Liver (tissue), 8 donors: ENCODE measurements at regions not wholly inside any gene's neighbourhood (a gene's known extent, or its start where the extent isn't known, plus 50 kb on each side); places are given as distances from the start of the nearest gene placed in this dataset.
"Not testable (repeated sequence)": the region's sequence is repeated elsewhere in the genome, so short reads cannot be mapped to it uniquely, and the experiment has no call there.

Experiments used
- DNase-seq: peaks from one replicate; pipeline ENCODE4 v3.0.0-alpha.2; 2017; ENCODE audit warnings: low spot score
- H3K27ac ChIP-seq, 2 donors: one replicate each; pipeline ENCODE4 v1.7.0; 2013; ENCODE audit warnings: inconsistent platforms in 2 of 2, low read length in 2 of 2, control low read depth in 1 of 2, low read depth in 1 of 2, mild to moderate bottlenecking in 1 of 2
- H3K27me3 ChIP-seq, 4 donors: one replicate each; pipeline versions ENCODE4 v1.6.1 to v1.7.0; 2013; ENCODE audit warnings: low read length in 3 of 4, inconsistent platforms in 1 of 4, mild to moderate bottlenecking in 1 of 4, moderate library complexity in 1 of 4; ENCODE audit not compliant: control insufficient read depth in 4 of 4, insufficient read depth in 4 of 4
- H3K36me3 ChIP-seq, 4 donors: one replicate each; pipeline versions ENCODE4 v1.6.1 to v1.7.0; 2013; ENCODE audit warnings: low read length in 3 of 4, mild to moderate bottlenecking in 3 of 4, low read depth in 1 of 4, moderate library complexity in 1 of 4; ENCODE audit not compliant: control insufficient read depth in 4 of 4, insufficient read depth in 3 of 4
- H3K4me1 ChIP-seq, 4 donors: one replicate each; pipeline versions ENCODE4 v1.6.1 to v1.7.0; 2013; ENCODE audit warnings: low read length in 3 of 4, mild to moderate bottlenecking in 3 of 4, moderate library complexity in 1 of 4; ENCODE audit not compliant: control insufficient read depth in 4 of 4, insufficient read depth in 4 of 4
- H3K4me3 ChIP-seq, 3 donors: one replicate each; pipeline versions ENCODE4 v1.6.1 to v1.7.0; 2013; ENCODE audit warnings: low read length in 3 of 3, control low read depth in 1 of 3, low read depth in 1 of 3, mild to moderate bottlenecking in 1 of 3
- H3K9ac ChIP-seq, 2 donors: one replicate each; pipeline ENCODE4 v1.7.0; 2013; ENCODE audit warnings: low read length in 2 of 2, mild to moderate bottlenecking in 2 of 2, moderate library complexity in 2 of 2, control low read depth in 1 of 2, low read depth in 1 of 2
- H3K9me3 ChIP-seq, 4 donors: one replicate each; pipeline versions ENCODE4 v1.6.1 to v1.7.0; 2013; ENCODE audit warnings: low read length in 3 of 4; ENCODE audit not compliant: control insufficient read depth in 4 of 4
- ATF3 ChIP-seq: IDR thresholded peaks from 2 replicates; pipeline ENCODE4 v1.6.1; 2016; ENCODE audit warnings: antibody characterized with exemption
- EGR1 ChIP-seq, 2 donors: IDR thresholded peaks; 2 replicates each; pipeline ENCODE4 v1.6.1; 2016 to 2018; ENCODE audit warnings: antibody characterized with exemption in 2 of 2, low read depth in 2 of 2
- FOXA1 ChIP-seq: IDR thresholded peaks from 2 replicates; pipeline ENCODE4 v1.6.1; 2016; ENCODE audit warnings: antibody characterized with exemption
- FOXA2 ChIP-seq: IDR thresholded peaks from 2 replicates; pipeline ENCODE4 v1.6.1; 2016; ENCODE audit warnings: antibody characterized with exemption
- GABPA ChIP-seq, 2 donors: IDR thresholded peaks in 1 of 2; conservative IDR thresholded peaks in 1 of 2; 2 replicates each; pipeline ENCODE4 v1.6.1; 2016; ENCODE audit warnings: antibody characterized with exemption in 2 of 2, mild to moderate bottlenecking in 1 of 2, moderate library complexity in 1 of 2
- HNF4A ChIP-seq, 2 donors: conservative IDR thresholded peaks; 2 replicates each; pipeline ENCODE4 v1.6.1; 2016; ENCODE audit warnings: antibody characterized with exemption in 2 of 2, mild to moderate bottlenecking in 2 of 2
- HNF4G ChIP-seq: IDR thresholded peaks from 2 replicates; pipeline ENCODE4 v1.6.1; 2016; ENCODE audit warnings: antibody characterized with exemption
- JUND ChIP-seq, 2 donors: IDR thresholded peaks; 2 replicates each; pipeline ENCODE4 v1.6.1; 2016; ENCODE audit warnings: antibody characterized with exemption in 2 of 2
- MAX ChIP-seq: IDR thresholded peaks from 2 replicates; pipeline ENCODE4 v1.6.1; 2016; ENCODE audit warnings: antibody characterized with exemption
- NR2F2 ChIP-seq: IDR thresholded peaks from 2 replicates; pipeline ENCODE4 v1.6.1; 2016; ENCODE audit warnings: antibody characterized with exemption
- RAD21 ChIP-seq, 2 donors: IDR thresholded peaks; 2 replicates each; pipeline ENCODE4 v1.6.1; 2016; ENCODE audit warnings: antibody characterized with exemption in 2 of 2, mild to moderate bottlenecking in 2 of 2
- RXRA ChIP-seq, 2 donors: IDR thresholded peaks; 2 replicates each; pipeline ENCODE4 v1.6.1; 2017 to 2018; ENCODE audit warnings: antibody characterized with exemption in 2 of 2, mild to moderate bottlenecking in 1 of 2
- SP1 ChIP-seq: IDR thresholded peaks from 2 replicates; pipeline ENCODE4 v1.6.1; 2018; ENCODE audit warnings: antibody characterized with exemption, mild to moderate bottlenecking
- TAF1 ChIP-seq: conservative IDR thresholded peaks from 2 replicates; pipeline ENCODE4 v1.6.1; 2016; ENCODE audit warnings: antibody characterized with exemption, mild to moderate bottlenecking
- YY1 ChIP-seq: IDR thresholded peaks from 2 replicates; pipeline ENCODE4 v1.6.1; 2016; ENCODE audit warnings: antibody characterized with exemption, mild to moderate bottlenecking
- ZBTB33 ChIP-seq: IDR thresholded peaks from 2 replicates; pipeline ENCODE4 v1.6.1; 2016; ENCODE audit warnings: antibody characterized with exemption
- WGBS: extraction: QIAGEN DNeasy Blood & Tissue Kit; methylation state at CpG from one replicate; pipeline ENCODE4 v1.1.7; 2013; 5-methylcytosine and 5-hydroxymethylcytosine counted together
- TF ChIP-seq, protein P1 (sequence below): fragments of 150-350 bp; IDR thresholded peaks from 2 replicates; pipeline ENCODE4 v1.5.1; 2017; ENCODE audit warnings: improper control_type of control experiment, low read depth, low read length; ENCODE audit not compliant: missing input control
- TF ChIP-seq, protein P2 (sequence below): IDR thresholded peaks from 2 replicates; pipeline ENCODE4 v1.6.1; 2016; ENCODE audit warnings: antibody characterized with exemption, mild to moderate bottlenecking
- donor health status: healthy.
- donor health status: healthy.
- donor health status: healthy.
- donor health status: healthy.
- donor health status: healthy.

DNA sequence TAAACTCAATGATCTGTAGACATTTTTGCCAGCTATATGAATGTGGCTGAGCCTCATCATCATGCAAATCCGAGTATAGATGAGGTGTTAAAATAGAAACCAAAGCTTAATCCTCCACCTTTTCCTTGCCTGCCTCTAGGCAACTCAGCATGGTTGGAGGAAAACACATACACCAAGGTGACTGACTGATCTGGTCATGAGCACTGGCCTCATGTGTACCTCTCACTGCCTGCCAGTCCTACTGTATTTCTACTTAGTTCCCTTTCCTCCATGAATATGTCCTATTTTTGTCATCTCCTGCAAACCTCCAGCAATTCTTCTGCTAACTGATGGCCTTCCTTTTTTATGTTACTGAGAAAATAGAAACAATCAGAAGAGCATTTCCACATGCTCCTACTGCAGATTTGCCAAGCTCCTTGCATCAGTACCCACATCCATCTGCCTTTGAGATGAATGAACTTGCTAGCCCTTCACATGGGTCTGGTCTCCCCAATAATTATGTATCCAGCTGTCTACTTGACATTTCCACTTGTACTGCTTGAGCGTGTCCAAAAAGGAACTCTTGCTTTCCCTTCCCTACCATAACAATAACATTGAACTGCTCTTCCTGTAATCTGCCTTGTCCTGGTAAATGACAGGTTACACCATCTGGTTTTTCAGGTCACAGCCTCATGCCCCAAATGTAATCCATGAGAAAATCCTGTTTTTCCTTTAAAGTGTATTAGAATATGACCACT, 90.1 kb upstream of the GARIN1A start:
- WGBS = 89% methylated on average over 2 of the region's 2 CpGs
- not testable (repeated sequence) for H3K9ac ChIP-seq, DNase-seq, H3K27ac ChIP-seq, H3K4me1 ChIP-seq, H3K4me3 ChIP-seq, H3K27me3 ChIP-seq, H3K9me3 ChIP-seq
- H3K36me3 ChIP-seq = peaks cover 0 to 13% (median 4%) of the 10 kb centered on the region in 4 donors

GRCh38 chr7:128586715-128587114, 85.4 kb upstream of the GARIN1A start:
- not testable (repeated sequence) for H3K36me3 ChIP-seq, H3K9ac ChIP-seq, H3K27ac ChIP-seq, DNase-seq, H3K9me3 ChIP-seq, H3K4me1 ChIP-seq, H3K27me3 ChIP-seq, H3K4me3 ChIP-seq

DNA sequence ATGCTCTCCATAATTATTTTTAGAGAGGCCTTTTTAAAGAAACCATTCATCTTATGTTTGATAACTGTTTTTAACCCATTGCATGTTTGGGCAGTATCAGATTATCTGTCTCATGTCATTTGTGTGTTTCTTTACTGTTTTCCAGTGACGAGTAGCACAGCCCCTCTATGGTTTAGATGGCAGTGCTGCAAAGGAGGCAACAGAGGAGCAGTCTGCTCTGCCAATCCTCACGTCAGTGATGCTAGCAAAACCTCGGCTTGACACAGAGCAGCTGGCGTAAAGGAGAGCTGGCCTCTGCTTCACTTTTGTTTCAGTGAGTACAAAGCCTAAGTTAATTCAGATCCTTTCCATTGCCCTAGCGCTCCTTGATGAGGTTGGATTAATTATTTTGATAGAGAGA, 80.4 kb upstream of the GARIN1A start:
- H3K9ac ChIP-seq = no peak overlapping the region
- DNase-seq = no peak
- H3K27ac ChIP-seq = no peak overlapping the region
- no peaks in the 10 kb centered on the region for H3K27me3 ChIP-seq
- WGBS = 95% methylated on average over 5 of the region's 5 CpGs
- no peaks in the 10 kb centered on the region for H3K9me3 ChIP-seq
- TF ChIP-seq NR2F2 = no peak
- TF ChIP-seq HNF4A (conservative IDR thresholded peaks at IDR 0.05) = no peak
- no peak for TF ChIP-seq FOXA2
- TF ChIP-seq, protein P1, sequence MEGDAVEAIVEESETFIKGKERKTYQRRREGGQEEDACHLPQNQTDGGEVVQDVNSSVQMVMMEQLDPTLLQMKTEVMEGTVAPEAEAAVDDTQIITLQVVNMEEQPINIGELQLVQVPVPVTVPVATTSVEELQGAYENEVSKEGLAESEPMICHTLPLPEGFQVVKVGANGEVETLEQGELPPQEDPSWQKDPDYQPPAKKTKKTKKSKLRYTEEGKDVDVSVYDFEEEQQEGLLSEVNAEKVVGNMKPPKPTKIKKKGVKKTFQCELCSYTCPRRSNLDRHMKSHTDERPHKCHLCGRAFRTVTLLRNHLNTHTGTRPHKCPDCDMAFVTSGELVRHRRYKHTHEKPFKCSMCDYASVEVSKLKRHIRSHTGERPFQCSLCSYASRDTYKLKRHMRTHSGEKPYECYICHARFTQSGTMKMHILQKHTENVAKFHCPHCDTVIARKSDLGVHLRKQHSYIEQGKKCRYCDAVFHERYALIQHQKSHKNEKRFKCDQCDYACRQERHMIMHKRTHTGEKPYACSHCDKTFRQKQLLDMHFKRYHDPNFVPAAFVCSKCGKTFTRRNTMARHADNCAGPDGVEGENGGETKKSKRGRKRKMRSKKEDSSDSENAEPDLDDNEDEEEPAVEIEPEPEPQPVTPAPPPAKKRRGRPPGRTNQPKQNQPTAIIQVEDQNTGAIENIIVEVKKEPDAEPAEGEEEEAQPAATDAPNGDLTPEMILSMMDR = no peak
- TF ChIP-seq GABPA (IDR thresholded peaks at IDR 0.05 in 1 of 2, conservative IDR thresholded peaks at IDR 0.05 in 1 of 2) = no peak
- no peak for TF ChIP-seq ATF3
- TF ChIP-seq MAX = no peak
- TF ChIP-seq RXRA (IDR thresholded peaks at IDR 0.05) = no peak
- TF ChIP-seq SP1 = no peak
- no peak for TF ChIP-seq TAF1
- no peak for TF ChIP-seq YY1
- TF ChIP-seq JUND (IDR thresholded peaks at IDR 0.05) = no peak
- no peak for TF ChIP-seq ZBTB33
- no peak for TF ChIP-seq EGR1 (IDR thresholded peaks at IDR 0.05; ENCODE audit: low read depth in 2 of 2)
- no peak for TF ChIP-seq RAD21 (IDR thresholded peaks at IDR 0.05)
- TF ChIP-seq, protein P2, sequence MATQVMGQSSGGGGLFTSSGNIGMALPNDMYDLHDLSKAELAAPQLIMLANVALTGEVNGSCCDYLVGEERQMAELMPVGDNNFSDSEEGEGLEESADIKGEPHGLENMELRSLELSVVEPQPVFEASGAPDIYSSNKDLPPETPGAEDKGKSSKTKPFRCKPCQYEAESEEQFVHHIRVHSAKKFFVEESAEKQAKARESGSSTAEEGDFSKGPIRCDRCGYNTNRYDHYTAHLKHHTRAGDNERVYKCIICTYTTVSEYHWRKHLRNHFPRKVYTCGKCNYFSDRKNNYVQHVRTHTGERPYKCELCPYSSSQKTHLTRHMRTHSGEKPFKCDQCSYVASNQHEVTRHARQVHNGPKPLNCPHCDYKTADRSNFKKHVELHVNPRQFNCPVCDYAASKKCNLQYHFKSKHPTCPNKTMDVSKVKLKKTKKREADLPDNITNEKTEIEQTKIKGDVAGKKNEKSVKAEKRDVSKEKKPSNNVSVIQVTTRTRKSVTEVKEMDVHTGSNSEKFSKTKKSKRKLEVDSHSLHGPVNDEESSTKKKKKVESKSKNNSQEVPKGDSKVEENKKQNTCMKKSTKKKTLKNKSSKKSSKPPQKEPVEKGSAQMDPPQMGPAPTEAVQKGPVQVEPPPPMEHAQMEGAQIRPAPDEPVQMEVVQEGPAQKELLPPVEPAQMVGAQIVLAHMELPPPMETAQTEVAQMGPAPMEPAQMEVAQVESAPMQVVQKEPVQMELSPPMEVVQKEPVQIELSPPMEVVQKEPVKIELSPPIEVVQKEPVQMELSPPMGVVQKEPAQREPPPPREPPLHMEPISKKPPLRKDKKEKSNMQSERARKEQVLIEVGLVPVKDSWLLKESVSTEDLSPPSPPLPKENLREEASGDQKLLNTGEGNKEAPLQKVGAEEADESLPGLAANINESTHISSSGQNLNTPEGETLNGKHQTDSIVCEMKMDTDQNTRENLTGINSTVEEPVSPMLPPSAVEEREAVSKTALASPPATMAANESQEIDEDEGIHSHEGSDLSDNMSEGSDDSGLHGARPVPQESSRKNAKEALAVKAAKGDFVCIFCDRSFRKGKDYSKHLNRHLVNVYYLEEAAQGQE = no peak
- TF ChIP-seq FOXA1 = no peak
- no peak for TF ChIP-seq HNF4G
- H3K4me1 ChIP-seq = no peaks in the 10 kb centered on the region
- H3K36me3 ChIP-seq = peaks cover 2 to 20% (median 10%) of the 10 kb centered on the region in 4 donors
- H3K4me3 ChIP-seq = no peak overlapping the region

GRCh38 chr7:128592209-128592608, 79.9 kb upstream of the GARIN1A start:
- not testable (repeated sequence) for H3K27me3 ChIP-seq, DNase-seq, H3K4me3 ChIP-seq, H3K9me3 ChIP-seq, H3K9ac ChIP-seq, H3K4me1 ChIP-seq, H3K27ac ChIP-seq
- WGBS = 95% methylated on average over 2 of the region's 3 CpGs
- H3K36me3 ChIP-seq = peaks cover 2 to 20% (median 10%) of the 10 kb centered on the region in 4 donors
